Spleen (tissue), 11 donors: ENCODE measurements at regions not wholly inside any gene's neighbourhood (a gene's known extent, or its start where the extent isn't known, plus 50 kb on each side); places are given as distances from the start of the nearest gene placed in this dataset.
A peak's percentile ranks its signal among the peaks of the same experiment; 100 is the strongest.

Source experiments
- DNase-seq: peaks from one replicate; pipeline ENCODE4 v3.0.0-alpha.2; 2020
- H3K27ac ChIP-seq, 8 donors: fragments of 200-600 bp; sonication (generic) in 7 of 8; 1 replicate in 4 of 8; 2 replicates in 4 of 8; pipeline versions ENCODE4 v1.5.0 to v1.8.0; 2016 to 2021; ENCODE audit warnings: inconsistent platforms in 4 of 8, mild to moderate bottlenecking in 4 of 8, moderate library complexity in 1 of 8
- H3K27me3 ChIP-seq, 7 donors: fragments of 200-600 bp; sonication (generic) in 6 of 7; replicated peaks in 1 of 7; 1 replicate in 4 of 7; 2 replicates in 3 of 7; pipeline versions ENCODE4 v1.5.0 to v1.8.0; 2016 to 2021; ENCODE audit warnings: inconsistent platforms in 3 of 7, mild to moderate bottlenecking in 1 of 7
- H3K36me3 ChIP-seq, 6 donors: fragments of 200-600 bp; sonication (generic) in 5 of 6; 1 replicate in 4 of 6; 2 replicates in 2 of 6; pipeline versions ENCODE4 v1.5.0 to v1.8.0; 2016 to 2021; ENCODE audit warnings: inconsistent platforms in 2 of 6
- H3K4me1 ChIP-seq, 6 donors: fragments of 200-600 bp; sonication (generic) in 5 of 6; 1 replicate in 3 of 6; 2 replicates in 3 of 6; pipeline versions ENCODE4 v1.5.0 to v1.8.0; 2016 to 2021; ENCODE audit warnings: inconsistent platforms in 3 of 6
- H3K4me3 ChIP-seq, 8 donors: fragments of 200-600 bp; sonication (generic) in 7 of 8; 1 replicate in 4 of 8; 2 replicates in 4 of 8; pipeline versions ENCODE4 v1.5.0 to v1.8.0; 2016 to 2021; ENCODE audit warnings: inconsistent platforms in 4 of 8, mild to moderate bottlenecking in 4 of 8, moderate library complexity in 2 of 8
- H3K9me3 ChIP-seq, 8 donors: fragments of 200-600 bp; sonication (generic) in 7 of 8; 1 replicate in 4 of 8; 2 replicates in 4 of 8; pipeline versions ENCODE4 v1.5.0 to v1.8.0; 2016 to 2021; ENCODE audit warnings: inconsistent platforms in 4 of 8
- CTCF ChIP-seq, 11 experiments: fragments of 200-600 bp in 7 of 11; fragments of 450-650 bp in 4 of 11; sonication (generic) in 4 of 11; IDR thresholded peaks in 8 of 11; conservative IDR thresholded peaks in 3 of 11; 1 replicate in 7 of 11; 2 replicates in 4 of 11; pipeline versions ENCODE4 v1.4.0 to v1.8.0; 2016 to 2021; ENCODE audit warnings: antibody characterized with exemption in 11 of 11, inconsistent platforms in 4 of 11, mild to moderate bottlenecking in 1 of 11
- POLR2A ChIP-seq, 3 donors: fragments of 450-650 bp; IDR thresholded peaks; one replicate each; pipeline ENCODE4 v1.5.1; 2017; ENCODE audit warnings: antibody characterized with exemption in 3 of 3, mild to moderate bottlenecking in 1 of 3
- POLR2AphosphoS5 ChIP-seq, 3 donors: sonication (generic); formaldehyde crosslinking; IDR thresholded peaks; one replicate each; pipeline ENCODE4 v1.5.1; 2017; ENCODE audit warnings: antibody characterized with exemption in 3 of 3
- WGBS, 5 donors: extraction: QIAGEN DNeasy Blood & Tissue Kit in 3 of 5; methylation state at CpG; one replicate each; pipeline versions ENCODE4 v1.1.5 to v1.1.7; 2013 to 2018; 5-methylcytosine and 5-hydroxymethylcytosine counted together
- intact Hi-C: fragments of 100-400 bp; cut with DNase I; formaldehyde crosslinking; loops from one replicate; pipeline ENCODE4 v1.15.0; 2023; ENCODE audit warnings: low total_unique reads
- donor health status: healthy with polysubstance abuse.
- donor health status: DM: no; HTN: no; CAD: no; lungs with moderate emphysema.
- donor health status: DM: no; HTN: no; CAD: no.
- donor health status: Bipolar disorder and iron deficiency.
- donor health status: healthy.
- donor health status: DM: no; HTN: no; CAD: no.
- donor health status: DM: yes; HTN: yes; CAD: no.

GRCh38 chrX:45811326-45811725, 610.6 kb upstream of the DIPK2B start:
- WGBS, 5 donors = 72 to 94% (median 83%) methylated on average over 6 of the region's 6 CpGs
- H3K9me3 ChIP-seq = no peaks in the 10 kb centered on the region
- no peak for TF ChIP-seq POLR2A (IDR thresholded peaks at IDR 0.05)
- TF ChIP-seq CTCF (IDR thresholded peaks at IDR 0.05 in 8 of 11, conservative IDR thresholded peaks at IDR 0.05 in 3 of 11) = no peak
- H3K27me3 ChIP-seq = no peaks in the 10 kb centered on the region
- H3K4me1 ChIP-seq = peaks cover 0 to 20% (median 6%) of the 10 kb centered on the region in 6 donors
- H3K27ac ChIP-seq = no peak overlapping the region
- H3K36me3 ChIP-seq = no peaks in the 10 kb centered on the region
- intact Hi-C loops = no loop called here
- DNase-seq = no peak
- no peak overlapping the region for H3K4me3 ChIP-seq

DNA sequence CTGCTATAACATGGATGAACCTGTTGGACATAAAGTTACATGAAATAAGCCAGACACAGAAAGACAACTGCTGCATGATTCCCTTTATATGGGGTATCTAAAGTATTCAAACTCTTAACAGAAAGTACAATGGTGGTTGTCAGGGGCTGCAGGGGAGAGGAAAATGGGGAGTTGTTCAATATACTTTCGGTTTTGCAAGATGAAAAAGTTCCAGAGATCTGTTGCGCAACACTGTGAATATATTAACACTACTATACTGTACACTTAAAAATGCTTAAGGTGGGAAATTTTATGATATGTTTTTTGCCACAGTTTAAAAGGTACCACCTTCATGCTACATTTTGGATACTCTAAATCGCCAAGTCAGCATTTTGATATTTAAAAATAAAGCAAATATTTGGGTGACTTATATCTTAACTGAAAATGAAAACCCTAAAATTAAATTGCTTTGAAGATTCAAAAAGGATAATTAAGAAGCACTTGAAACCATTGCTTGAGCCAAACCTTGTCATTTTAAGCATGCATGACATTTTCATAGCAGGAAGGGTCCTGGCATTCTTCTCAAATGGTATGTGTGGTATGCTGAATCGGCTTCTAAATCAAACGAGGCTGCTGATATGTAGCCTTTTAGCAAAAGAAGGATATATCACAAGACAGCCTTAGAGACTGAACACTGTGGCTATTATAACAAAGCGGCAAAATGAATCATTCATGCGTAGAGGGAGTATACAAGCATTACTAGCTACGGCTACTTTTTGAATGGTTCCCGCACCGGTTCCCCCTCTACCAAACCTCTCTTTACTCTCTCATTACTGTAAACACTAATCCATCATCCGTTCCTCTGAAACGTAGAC, 607.1 kb upstream of the DIPK2B start:
- no peak for DNase-seq
- Histone ChIP-seq H3K27ac (peak overlapping the region in 4 of 8 donors; percentile 60 to 73 (median 68)), H3K9me3 (no peaks in the 10 kb centered on the region), H3K4me1 (peaks cover 0 to 26% (median 8%) of the 10 kb centered on the region in 6 donors), H3K27me3 (peaks cover 0 to 4% (median 0%) of the 10 kb centered on the region in 7 donors), H3K4me3 (peak overlapping the region in 2 of 8 donors; percentile 25 to 52), H3K36me3 (no peaks in the 10 kb centered on the region)
- 53 to 60% (median 58%) methylated on average over 12 of the region's 12 CpGs for whole genome bisulfite sequencing, 5 donors
- TF ChIP-seq POLR2AphosphoS5 (IDR thresholded peaks at IDR 0.05) (no peak), CTCF (IDR thresholded peaks at IDR 0.05 in 8 of 11, conservative IDR thresholded peaks at IDR 0.05 in 3 of 11) (no peak), POLR2A (IDR thresholded peaks at IDR 0.05) (no peak)
- intact Hi-C loops = no loop called here

GRCh38 chrX:45806410-45807121, 605.9 kb upstream of the DIPK2B start:
- Histone ChIP-seq H3K36me3 (no peaks in the 10 kb centered on the region), H3K27me3 (peaks cover 0 to 4% (median 0%) of the 10 kb centered on the region in 7 donors), H3K9me3 (no peaks in the 10 kb centered on the region), H3K27ac (peak overlapping the region in 7 of 8 donors; percentile 38 to 73 (median 60)), H3K4me3 (peak overlapping the region in 5 of 8 donors; percentile 3 to 52 (median 21)), H3K4me1 (peaks cover 0 to 26% (median 10%) of the 10 kb centered on the region in 6 donors)
- no peak for DNase-seq
- TF ChIP-seq POLR2AphosphoS5 (IDR thresholded peaks at IDR 0.05) = peak in 1 of 3 donors; percentile 36
- TF ChIP-seq POLR2A (IDR thresholded peaks at IDR 0.05) = no peak
- no peak for TF ChIP-seq CTCF (IDR thresholded peaks at IDR 0.05 in 8 of 11, conservative IDR thresholded peaks at IDR 0.05 in 3 of 11)
- WGBS, 5 donors = 21 to 42% (median 36%) methylated on average over 10 of the region's 10 CpGs
- intact Hi-C loops = no loop called here

GRCh38 chrX:45804276-45804675, 603.6 kb upstream of the DIPK2B start:
- Histone ChIP-seq H3K27ac (no peak overlapping the region), H3K36me3 (no peaks in the 10 kb centered on the region), H3K9me3 (no peaks in the 10 kb centered on the region), H3K4me1 (peaks cover 0 to 26% (median 10%) of the 10 kb centered on the region in 6 donors), H3K27me3 (peaks cover 0 to 4% (median 0%) of the 10 kb centered on the region in 7 donors), H3K4me3 (no peak overlapping the region)
- intact Hi-C loops = no loop called here
- no peak for DNase-seq
- 46 to 55% (median 51%) methylated on average over 3 of the region's 3 CpGs for WGBS, 5 donors
- TF ChIP-seq CTCF (IDR thresholded peaks at IDR 0.05 in 8 of 11, conservative IDR thresholded peaks at IDR 0.05 in 3 of 11) = no peak
- no peak for TF ChIP-seq POLR2AphosphoS5 (IDR thresholded peaks at IDR 0.05)
- TF ChIP-seq POLR2A (IDR thresholded peaks at IDR 0.05) = no peak
